Right cardiac atrium (tissue), 5 donors: ENCODE measurements at regions not wholly inside any gene's neighbourhood (a gene's known extent, or its start where the extent isn't known, plus 50 kb on each side); places are given as distances from the start of the nearest gene placed in this dataset.
"Not testable (repeated sequence)": the region's sequence is repeated elsewhere in the genome, so short reads cannot be mapped to it uniquely, and the experiment has no call there.

Source experiments
- ATAC-seq, 2 donors: fragments of 200-7000 bp; cut with Tn5 transposase; one replicate each; pipeline versions ENCODE4 v1.8.0 to v1.9.1; 2020; ENCODE audit warnings: moderate library complexity in 2 of 2, mild to moderate bottlenecking in 1 of 2
- DNase-seq, 3 donors: peaks; one replicate each; pipeline ENCODE4 v3.0.0-alpha.2; 2020
- H3K27ac ChIP-seq: one replicate; pipeline ENCODE4 v1.5.1; 2013; ENCODE audit warnings: mild to moderate bottlenecking, low read length, control low read depth, moderate library complexity
- H3K27me3 ChIP-seq: one replicate; pipeline ENCODE4 v1.6.1; 2013; ENCODE audit not compliant: control insufficient read depth, insufficient read depth
- H3K4me1 ChIP-seq: one replicate; pipeline ENCODE4 v1.6.1; 2013; ENCODE audit warnings: low read length; ENCODE audit not compliant: control insufficient read depth, insufficient read depth
- H3K4me3 ChIP-seq: one replicate; pipeline ENCODE4 v1.5.1; 2013; ENCODE audit warnings: low read length, control low read depth
- H3K9me3 ChIP-seq: one replicate; pipeline ENCODE4 v1.6.1; 2013; ENCODE audit warnings: low read length; ENCODE audit not compliant: control insufficient read depth
- WGBS: extraction: QIAGEN DNeasy Blood & Tissue Kit; methylation state at CpG from one replicate; pipeline ENCODE4 v1.1.7; 2013; 5-methylcytosine and 5-hydroxymethylcytosine counted together
- intact Hi-C, 4 donors: fragments of 100-400 bp; cut with DNase I; formaldehyde crosslinking; loops; one replicate each; pipeline versions ENCODE4 v1.11.0 to v1.14.0; 2022 to 2023
- donor health status: healthy with polysubstance abuse.
- donor health status: DM: no; HTN: yes; CAD: no.
- donor health status: DM: no; HTN: no; CAD: no.
- donor health status: DM: no; HTN: yes; CAD: no; lungs with severe emphysema.
- donor health status: DM: yes; HTN: yes; CAD: no.

GRCh38 chr5:90055831-90056328, 353.7 kb downstream of the CETN3 start:
- Histone ChIP-seq H3K9me3 (no peaks in the 10 kb centered on the region), H3K4me1 (no peaks in the 10 kb centered on the region), H3K27me3 (no peaks in the 10 kb centered on the region), H3K27ac (no peak overlapping the region), H3K4me3 (no peak overlapping the region)
- no peak for ATAC-seq
- intact Hi-C loops = no loop called here
- no peak for DNase-seq
- 72% methylated on average over 9 of the region's 9 CpGs for WGBS

- no peak overlapping the region for H3K27ac ChIP-seq
- no peaks in the 10 kb centered on the region for H3K9me3 ChIP-seq
Observed at GRCh38 chr5:90054612-90055011, 354.9 kb downstream of the CETN3 start.

GRCh38 chr5:90051756-90052155, 357.8 kb downstream of the CETN3 start:
- intact Hi-C loops = no loop called here

More at GRCh38 chr5:90054612-90055011, 354.9 kb downstream of the CETN3 start:
- Histone ChIP-seq H3K4me3 (no peak overlapping the region), H3K27me3 (no peaks in the 10 kb centered on the region), H3K4me1 (no peaks in the 10 kb centered on the region)
- WGBS = 95% methylated on average over 3 of the region's 3 CpGs
- intact Hi-C loops = no loop called here
- ATAC-seq = no peak
- DNase-seq = no peak

GRCh38 chr5:90050103-90050502, 359.5 kb downstream of the CETN3 start:
- DNase-seq = no peak
- H3K27ac ChIP-seq = no peak overlapping the region
- intact Hi-C loops = no loop called here
- H3K9me3 ChIP-seq = no peaks in the 10 kb centered on the region
- ATAC-seq = no peak
- H3K27me3 ChIP-seq = no peaks in the 10 kb centered on the region
- H3K4me1 ChIP-seq = no peaks in the 10 kb centered on the region
- 96% methylated on average over 2 of the region's 2 CpGs for WGBS
- no peak overlapping the region for H3K4me3 ChIP-seq

More at GRCh38 chr5:90051756-90052155, 357.8 kb downstream of the CETN3 start:
- DNase-seq = no peak
- WGBS = 47% methylated on average over 1 of the region's 1 CpG
- H3K4me3 ChIP-seq = no peak overlapping the region
- no peak overlapping the region for H3K27ac ChIP-seq
- H3K27me3 ChIP-seq = no peaks in the 10 kb centered on the region
- no peaks in the 10 kb centered on the region for H3K4me1 ChIP-seq
- no peaks in the 10 kb centered on the region for H3K9me3 ChIP-seq
- ATAC-seq = peak in 1 of 2 donors; percentile 22

- H3K27me3 ChIP-seq = no peaks in the 10 kb centered on the region
- H3K4me3 ChIP-seq = no peak overlapping the region
- H3K4me1 ChIP-seq = no peaks in the 10 kb centered on the region
- intact Hi-C loops = no loop called here
- 81% methylated on average over 5 of the region's 5 CpGs for WGBS
- no peak for ATAC-seq
- H3K27ac ChIP-seq = no peak overlapping the region
- DNase-seq = no peak
- no peaks in the 10 kb centered on the region for H3K9me3 ChIP-seq
Observed at GRCh38 chr5:90047113-90047512, 362.4 kb downstream of the CETN3 start.

DNA sequence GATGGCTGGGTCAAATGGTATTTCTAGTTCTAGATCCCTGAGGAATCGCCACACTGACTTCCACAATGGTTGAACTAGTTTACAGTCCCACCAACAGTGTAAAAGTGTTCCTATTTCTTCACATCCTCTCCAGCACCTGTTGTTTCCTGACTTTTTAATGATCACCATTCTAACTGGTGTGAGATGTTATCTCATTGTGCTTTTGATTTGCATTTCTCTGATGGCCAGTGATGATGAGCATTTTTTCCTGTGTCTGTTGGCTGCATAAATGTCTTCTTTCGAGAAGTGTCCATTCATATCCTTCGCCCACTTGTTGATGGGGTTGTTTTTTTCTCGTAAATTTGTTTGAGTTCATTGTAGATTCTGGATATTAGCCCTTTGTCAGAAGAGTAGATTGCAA, 369.5 kb downstream of the CETN3 start:
- H3K9me3 ChIP-seq, ATAC-seq, intact Hi-C loops, H3K4me3 ChIP-seq, DNase-seq, H3K27me3 ChIP-seq, H3K4me1 ChIP-seq, H3K27ac ChIP-seq: not testable (repeated sequence)
- 94% methylated on average over 4 of the region's 4 CpGs for WGBS

DNA sequence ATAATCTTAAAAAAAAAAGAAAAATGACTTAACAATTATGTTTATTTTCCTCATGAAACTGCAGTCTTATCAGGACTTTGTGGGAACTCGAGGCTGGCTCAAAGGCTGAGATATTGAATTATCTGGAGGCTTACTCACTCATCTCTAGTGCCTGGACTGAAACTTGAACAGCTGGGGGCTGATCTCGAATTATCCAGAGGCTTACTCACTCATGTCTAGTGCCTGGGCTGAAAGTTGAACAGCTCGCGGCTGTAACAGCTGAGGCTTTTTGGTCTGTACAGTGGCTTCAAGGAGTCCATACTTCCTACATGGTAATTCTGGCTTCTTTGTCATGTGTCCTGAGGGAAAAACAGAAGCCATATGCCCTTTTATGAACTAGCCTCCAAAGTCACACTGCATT, 371.9 kb downstream of the CETN3 start:
- DNase-seq = peak in 2 of 3 donors; percentile 14 to 43
- intact Hi-C loops = no loop called here
- Histone ChIP-seq H3K9me3 (no peaks in the 10 kb centered on the region), H3K27me3 (no peaks in the 10 kb centered on the region), H3K4me3 (no peak overlapping the region), H3K27ac (no peak overlapping the region), H3K4me1 (no peaks in the 10 kb centered on the region)
- WGBS = 52% methylated on average over 4 of the region's 4 CpGs
- peak; percentile 38 to 74 for ATAC-seq

DNA sequence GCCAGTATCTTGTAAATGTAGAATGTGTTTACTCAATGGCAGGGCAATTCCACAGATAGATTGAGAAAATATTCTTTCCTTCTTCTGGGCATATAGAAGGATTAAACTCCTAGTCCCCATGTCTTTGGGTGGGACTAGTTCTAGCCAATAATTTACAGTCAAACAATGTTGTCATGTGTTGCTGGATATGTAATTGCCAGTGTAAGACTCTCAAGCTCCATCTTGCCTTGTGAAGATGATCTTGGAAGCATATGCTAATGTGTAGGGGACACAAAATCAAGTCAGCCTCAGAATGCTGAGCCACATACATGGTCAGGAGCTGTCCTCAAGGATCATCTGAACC, 386.9 kb downstream of the CETN3 start:
- DNase-seq = no peak
- Histone ChIP-seq H3K27ac (no peak overlapping the region), H3K4me1 (no peaks in the 10 kb centered on the region), H3K4me3 (no peak overlapping the region), H3K9me3 (no peaks in the 10 kb centered on the region), H3K27me3 (no peaks in the 10 kb centered on the region)
- intact Hi-C loops = no loop called here
- no peak for ATAC-seq

GRCh38 chr5:90022002-90022710, 387.4 kb downstream of the CETN3 start:
- 75% methylated on average over 1 of the region's 1 CpG for WGBS
- H3K27me3 ChIP-seq = no peaks in the 10 kb centered on the region
- intact Hi-C loops = no loop called here
- DNase-seq = no peak
- H3K27ac ChIP-seq = no peak overlapping the region
- no peaks in the 10 kb centered on the region for H3K9me3 ChIP-seq
- peak in 1 of 2 donors; percentile 20 for ATAC-seq
- no peak overlapping the region for H3K4me3 ChIP-seq
- H3K4me1 ChIP-seq = no peaks in the 10 kb centered on the region

GRCh38 chr5:90020575-90021538, 388.7 kb downstream of the CETN3 start:
- peak overlapping the region; percentile 57 for H3K4me3 ChIP-seq
- H3K27me3 ChIP-seq = no peaks in the 10 kb centered on the region
- H3K9me3 ChIP-seq = no peaks in the 10 kb centered on the region
- H3K4me1 ChIP-seq = no peaks in the 10 kb centered on the region
- H3K27ac ChIP-seq = no peak overlapping the region
- WGBS = 57% methylated on average over 5 of the region's 5 CpGs
- ATAC-seq (peak; percentile 88 to 93), DNase-seq (no peak)
- intact Hi-C loops = no loop called here

DNA sequence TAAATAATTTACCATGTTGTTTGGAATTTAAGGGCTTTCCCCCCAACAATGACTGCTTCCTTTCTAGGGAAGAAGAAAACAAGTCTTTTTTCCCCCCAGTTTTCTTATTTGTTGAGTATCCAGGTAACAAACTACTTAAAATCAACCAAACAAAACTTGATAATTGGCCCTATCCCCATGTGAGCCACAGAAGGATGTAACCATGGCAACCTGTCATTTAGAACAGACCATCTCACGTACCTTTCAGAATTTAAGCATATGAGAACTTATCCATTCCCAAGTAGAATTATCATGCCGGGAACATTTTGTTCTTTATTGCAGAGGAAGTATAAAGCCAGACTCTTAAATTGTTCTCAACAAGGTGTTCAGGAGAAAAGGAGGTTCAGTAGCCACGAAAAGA, 392.3 kb downstream of the CETN3 start:
- H3K4me3 ChIP-seq = no peak overlapping the region
- H3K27ac ChIP-seq = no peak overlapping the region
- DNase-seq (no peak), ATAC-seq (no peak)
- intact Hi-C loops = no loop called here
- no peaks in the 10 kb centered on the region for H3K4me1 ChIP-seq
- no peaks in the 10 kb centered on the region for H3K9me3 ChIP-seq
- H3K27me3 ChIP-seq = no peaks in the 10 kb centered on the region
- WGBS = 91% methylated on average over 3 of the region's 3 CpGs
